ENCODE measurements at regions not wholly inside any gene's neighbourhood (a gene's known extent, or its start where the extent isn't known, plus 50 kb on each side); places are given as distances from the start of the nearest gene placed in this dataset.

DNA sequence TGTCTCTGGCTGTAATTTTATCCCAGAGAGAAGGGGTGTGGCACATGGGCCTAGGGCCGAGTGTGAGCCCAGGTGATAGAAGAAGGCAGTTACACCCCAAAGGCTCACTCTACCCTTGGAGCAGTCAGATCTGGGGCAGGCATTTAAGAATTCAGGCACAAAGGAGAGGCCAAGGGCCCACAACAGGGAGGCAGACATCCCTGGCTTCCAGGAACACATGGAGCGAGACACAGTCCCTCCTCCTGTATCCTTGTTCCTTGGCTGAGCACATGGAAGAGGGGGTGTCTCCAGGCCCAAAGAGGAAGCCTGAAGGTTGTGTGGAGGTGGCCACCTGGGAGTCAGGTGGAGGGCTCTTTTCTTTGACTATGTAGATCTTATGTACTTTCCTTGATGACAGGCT is 286.2 kb downstream of the RPS24 start:
- ATAC-seq (no peak), DNase-seq (no peak)
- intact Hi-C loops (cut with DNase I, micrococcal nuclease): no loop called here

DNA sequence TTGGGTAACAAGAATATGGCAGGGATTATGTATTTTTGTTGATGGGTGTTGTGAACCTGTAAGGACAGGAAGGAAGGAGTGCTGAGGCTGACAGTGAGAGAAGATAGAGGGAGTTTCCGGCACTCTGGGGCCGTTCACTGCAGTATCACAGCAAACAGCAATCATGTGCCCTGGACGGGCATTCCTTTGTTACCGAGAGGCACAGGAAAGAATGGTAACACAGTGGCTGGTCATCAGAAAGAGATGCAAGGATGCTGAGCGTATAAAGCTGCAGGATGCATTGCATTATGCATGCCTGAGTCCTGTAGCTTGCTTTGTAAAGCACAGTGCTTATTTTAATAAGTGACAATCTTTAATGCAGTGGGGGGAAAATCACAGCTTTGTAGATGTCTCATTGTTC is 286.8 kb downstream of the RPS24 start:
- DNase-seq: no peak
- ATAC-seq: no peak
- intact Hi-C loops (cut with DNase I, micrococcal nuclease): no loop called here

DNA sequence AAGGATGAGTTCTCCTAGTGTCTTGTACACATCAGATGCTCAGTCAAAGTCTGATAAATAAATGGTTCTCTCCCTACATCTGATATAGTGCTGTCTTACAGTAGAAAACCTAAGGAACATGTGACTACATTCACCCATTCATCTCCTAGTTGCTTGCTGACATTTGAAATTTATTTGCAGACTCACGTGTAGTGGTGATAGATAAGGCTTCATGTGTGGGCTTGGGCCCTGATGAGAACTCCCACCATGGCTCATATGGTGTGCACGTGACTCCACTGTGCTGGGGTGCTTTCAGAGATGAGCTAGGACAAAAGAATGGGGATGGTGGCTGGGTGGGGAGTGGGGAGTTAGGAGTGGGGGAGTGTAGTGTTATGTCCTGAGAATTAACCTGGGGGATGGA is 287.3 kb downstream of the RPS24 start:
- ATAC-seq (no peak), DNase-seq (no peak)
- intact Hi-C loops (cut with DNase I, micrococcal nuclease): no loop called here

DNA sequence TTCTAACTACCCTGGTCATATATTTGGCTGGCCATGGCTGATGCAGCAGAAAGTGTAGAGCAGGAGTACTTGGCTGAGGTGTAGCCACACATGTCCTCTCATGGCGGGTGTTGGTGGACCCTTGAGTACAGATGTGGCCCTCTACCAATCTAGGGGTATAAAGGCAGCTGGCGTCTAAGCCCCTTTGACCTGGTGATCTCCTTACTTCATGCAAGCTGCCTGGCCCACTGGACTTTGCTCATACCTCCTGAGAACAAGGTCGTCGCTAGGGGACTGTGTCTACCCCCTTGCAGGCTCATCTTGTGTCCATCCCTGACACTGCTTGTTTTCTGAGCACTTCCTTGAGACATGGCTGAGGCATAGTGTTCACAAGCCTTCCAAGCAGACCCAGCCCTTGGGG is 287.8 kb downstream of the RPS24 start:
- DNase-seq (no peak), ATAC-seq (no peak)
- intact Hi-C loops (cut with DNase I, micrococcal nuclease): no loop called here

DNA sequence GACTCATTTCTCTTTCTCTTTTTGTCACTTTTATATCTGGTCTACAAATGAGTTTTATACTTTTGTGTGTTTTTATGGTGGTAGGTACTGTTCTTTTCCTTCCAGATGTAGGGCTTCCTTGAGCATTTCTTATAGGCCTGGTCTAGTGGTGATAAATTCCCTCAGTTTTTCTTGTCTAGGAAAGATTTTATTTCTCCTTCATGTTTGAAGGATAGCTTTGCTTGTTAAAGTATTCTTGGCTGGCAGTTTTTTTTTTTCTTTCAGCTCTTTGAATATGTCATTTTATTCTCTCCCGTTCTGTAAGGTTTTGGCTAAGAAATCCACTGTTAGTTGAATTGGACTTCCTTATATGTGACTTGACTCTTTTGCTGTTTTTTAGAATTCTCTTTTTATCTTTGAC is 292.7 kb downstream of the RPS24 start:
- intact Hi-C loops (cut with DNase I, micrococcal nuclease): no loop called here
- DNase-seq (no peak), ATAC-seq (no peak)

DNA sequence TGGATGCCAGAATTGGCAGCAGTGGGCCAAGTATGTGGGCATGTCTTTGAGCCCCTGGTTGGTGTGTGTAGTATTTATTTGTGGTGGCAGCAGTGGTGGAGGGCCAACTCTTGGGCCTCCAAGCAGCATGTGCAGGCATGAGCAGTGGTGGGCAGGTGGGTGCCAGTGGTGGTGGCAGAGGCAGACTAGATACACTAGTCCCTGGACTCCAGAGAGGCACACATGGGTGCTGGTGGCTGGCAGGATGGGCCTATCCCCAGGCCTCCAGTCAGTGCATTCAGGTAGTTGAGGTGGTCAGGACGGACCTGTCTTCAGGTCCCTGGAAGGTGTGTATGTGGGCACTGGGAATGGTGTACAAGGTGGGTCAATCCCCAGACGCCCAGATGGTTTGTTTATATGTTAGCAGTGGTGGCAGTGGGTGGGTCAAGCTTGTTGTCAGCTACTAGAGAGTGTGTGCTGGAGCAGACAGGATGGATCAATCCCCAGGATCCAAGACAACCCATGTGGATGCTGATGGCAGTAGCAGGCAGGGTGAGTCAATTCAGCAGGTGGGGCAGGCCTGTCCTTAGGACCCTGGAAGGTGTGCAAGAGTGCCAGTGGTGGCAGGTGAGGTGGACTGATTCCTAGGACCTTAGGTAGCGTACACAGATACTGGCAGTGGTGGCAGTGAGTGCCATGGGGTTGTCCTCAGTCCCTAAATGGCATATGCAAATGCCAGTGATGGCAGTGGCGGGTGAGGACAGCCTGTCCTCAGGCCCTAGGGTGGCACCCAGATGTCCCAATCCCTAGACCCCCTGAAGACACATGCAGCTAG is 294.3 kb downstream of the RPS24 start:
- ATAC-seq (no peak), DNase-seq (no peak)
- intact Hi-C loops (cut with DNase I, micrococcal nuclease): no loop called here

DNA sequence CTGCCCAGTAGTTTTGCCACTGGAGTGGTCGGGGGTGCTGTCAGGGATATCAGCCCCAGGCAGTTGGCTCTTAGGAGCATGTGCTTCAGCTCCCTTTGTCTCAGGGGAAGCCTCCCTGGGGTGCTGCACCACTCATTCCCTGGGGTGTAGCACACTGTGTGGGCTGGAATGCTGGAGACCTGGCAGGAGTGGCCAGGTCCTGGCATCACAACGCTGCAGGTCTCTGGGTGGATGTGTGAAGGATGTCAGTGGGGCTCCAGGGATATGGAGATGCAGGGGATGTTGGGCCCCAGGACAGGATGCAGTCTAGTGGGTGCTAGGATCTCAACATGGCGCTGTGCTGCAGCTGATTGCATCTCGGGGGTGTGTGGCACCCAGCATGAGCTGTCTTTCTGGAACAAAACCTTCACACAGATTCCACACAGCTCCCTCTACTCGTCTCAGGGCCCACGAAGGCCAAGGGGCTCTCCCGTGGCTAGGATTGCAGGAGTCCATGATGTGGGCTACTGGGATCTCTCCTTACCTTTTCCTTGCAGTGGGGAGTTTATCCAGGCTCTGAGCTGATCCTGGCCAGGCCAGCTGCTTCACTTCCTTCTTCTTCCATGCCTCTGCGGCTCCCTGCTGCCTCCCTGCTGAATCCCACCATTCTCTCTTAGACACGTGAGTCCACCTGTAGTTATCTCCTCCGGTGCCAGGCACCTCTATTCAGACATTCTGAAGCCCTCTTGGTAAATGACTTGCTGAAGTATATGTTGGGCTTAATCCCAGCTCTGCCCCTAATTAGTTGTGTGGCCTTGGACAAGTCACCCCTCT is 295.1 kb downstream of the RPS24 start:
- DNase-seq (no peak), ATAC-seq (no peak)
- intact Hi-C loops (cut with DNase I, micrococcal nuclease): no loop called here

DNA sequence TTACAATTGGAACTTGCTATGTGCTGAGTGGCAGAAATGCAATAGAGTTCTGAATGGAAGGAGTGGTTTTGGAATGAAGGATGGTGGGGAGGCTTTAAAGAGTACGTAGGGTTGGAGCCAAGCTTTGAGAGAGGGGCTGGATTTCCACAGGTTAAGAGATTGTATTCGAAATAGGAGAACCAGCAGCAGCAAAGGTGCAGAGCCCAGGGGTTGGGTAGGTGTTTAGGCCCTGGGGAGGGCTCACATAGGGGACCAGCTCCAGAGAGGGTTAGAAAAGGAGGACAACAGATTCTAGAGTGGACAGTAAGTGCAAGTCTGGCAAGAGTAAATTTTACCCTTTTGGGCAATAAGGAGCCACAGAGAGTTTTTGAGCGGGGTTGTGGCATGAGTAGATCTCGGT is 297.2 kb downstream of the RPS24 start:
- ATAC-seq (no peak), DNase-seq (no peak)
- intact Hi-C loops (cut with DNase I, micrococcal nuclease): no loop called here

DNA sequence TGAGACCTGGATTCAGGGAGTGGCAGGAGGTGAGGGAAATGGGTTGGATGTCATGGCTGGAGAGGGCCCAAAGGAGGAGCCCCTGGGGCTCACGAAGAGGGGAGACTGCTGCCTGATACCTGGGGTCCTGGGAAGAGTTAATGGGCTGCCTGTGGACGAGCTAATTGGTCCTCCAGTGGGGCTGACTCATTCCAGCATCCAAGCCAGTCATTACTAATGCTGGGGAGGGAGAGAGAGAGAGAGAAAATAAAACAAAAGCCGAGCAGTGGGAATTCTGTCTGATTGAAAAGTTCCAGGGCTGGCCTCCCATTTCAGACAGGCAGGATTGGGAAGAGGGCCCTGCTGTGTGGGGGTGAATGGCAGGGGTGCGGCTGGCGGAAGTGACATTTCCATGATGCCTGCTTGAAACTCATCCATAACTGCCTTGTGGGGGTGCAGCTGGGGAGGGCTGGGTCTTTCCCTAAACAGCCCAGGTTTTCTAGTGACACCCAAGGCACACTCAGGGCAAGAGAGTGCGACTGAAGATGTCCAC is 297.8 kb downstream of the RPS24 start:
- ATAC-seq: no peak
- intact Hi-C loops (cut with DNase I, micrococcal nuclease): no loop called here
- DNase-seq: no peak

DNA sequence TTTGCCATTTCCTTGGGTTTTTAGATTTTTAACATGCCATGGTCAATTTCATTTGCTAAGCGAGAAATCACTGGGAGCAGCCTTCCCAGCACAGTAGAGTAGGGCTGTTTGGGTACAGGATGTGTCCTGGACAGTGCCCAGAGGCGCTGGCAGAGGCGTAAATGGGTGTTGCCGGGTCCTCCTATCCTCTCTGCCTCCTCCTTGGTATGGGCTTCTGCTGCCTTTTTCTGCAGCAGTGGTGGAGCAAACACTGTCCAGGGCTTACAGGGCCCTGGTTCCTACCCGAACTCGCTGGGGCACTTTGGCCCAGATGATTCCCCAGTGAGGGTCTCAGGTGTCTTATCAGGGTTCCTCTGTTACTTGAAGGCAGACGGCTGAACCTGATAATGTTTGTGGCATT is 298.3 kb downstream of the RPS24 start:
- DNase-seq (peak in 1 of 2 donors; percentile 51), ATAC-seq (no peak)
- intact Hi-C loops (cut with DNase I, micrococcal nuclease): no loop called here

DNA sequence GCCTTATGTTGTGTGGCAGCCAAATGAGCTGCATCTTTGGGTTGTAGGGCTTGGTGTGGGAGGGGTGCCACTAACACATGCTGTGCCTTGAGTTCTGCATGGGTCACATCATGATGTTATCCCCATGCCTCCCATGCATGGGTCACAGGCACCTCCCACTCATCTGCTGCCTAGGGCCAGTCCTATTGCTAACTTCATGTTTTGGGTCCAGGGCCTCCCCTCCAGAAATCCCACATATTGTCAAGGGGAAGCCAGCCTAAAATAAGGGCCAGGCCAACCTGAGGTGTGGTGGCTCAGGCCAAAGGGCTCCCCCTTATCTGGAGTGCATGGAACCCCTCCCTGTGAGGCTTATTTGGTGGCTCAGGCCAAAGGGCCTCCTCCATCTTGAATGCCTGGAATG is 299.0 kb downstream of the RPS24 start:
- no peak for DNase-seq
- ATAC-seq: no peak
- intact Hi-C loops (cut with DNase I, micrococcal nuclease): no loop called here

DNA sequence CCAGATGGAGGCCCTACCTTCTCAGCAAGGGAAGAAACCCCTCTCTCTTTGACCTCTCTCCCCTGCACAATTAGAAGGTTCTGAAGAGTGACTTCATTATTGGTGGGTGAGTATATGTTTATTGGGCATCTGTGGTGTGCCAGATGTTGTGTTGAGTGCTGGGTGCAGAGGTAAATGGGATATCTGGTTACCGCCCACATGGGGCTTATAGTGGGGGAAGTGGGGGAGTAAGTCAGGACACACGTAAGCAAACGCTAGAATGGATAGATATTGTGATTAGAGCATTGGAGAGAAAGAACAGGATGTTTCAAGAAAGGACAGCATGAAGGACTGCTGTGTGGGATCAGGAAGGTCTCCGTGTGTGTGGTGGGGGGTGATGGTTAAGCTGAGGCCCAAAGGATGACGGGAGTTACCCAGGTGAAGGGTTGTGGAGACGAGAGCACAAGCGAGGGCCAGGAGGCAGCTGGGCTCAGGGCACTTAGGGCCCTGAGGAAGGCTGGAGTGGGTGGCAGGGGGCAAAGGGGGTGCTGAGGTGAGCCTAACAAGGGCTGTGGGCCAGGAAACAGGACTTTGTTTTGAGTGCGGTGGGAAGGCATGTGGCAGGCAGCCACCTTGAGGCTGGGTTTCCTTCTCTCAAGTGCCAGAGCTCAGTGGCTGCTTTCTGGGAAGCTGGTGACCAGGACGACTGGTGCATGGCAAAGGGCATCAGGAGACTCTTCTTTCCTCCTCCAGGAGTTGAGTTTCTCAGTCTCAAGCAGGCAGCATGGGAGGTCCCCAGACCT is 299.9 kb downstream of the RPS24 start:
- ATAC-seq (no peak), DNase-seq (no peak)
- intact Hi-C loops (cut with DNase I, micrococcal nuclease): no loop called here

DNA sequence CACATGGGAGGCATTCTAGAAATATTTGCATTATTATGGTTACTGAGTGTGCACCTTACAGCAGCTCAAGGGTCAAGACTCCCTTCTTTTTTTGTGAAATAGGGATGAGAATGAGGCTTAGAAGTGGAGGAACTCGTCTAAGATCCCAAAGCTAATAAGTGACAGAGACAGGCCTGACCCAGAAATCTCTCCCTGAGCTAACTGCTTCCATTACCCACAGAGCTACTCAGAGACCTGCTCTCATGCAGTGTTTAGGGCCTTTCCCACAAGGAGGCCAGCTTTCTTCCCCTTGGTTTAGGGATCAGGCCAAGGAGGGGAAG is 301.7 kb downstream of the RPS24 start:
- DNase-seq (no peak), ATAC-seq (no peak)
- intact Hi-C loops (cut with DNase I, micrococcal nuclease): no loop called here

DNA sequence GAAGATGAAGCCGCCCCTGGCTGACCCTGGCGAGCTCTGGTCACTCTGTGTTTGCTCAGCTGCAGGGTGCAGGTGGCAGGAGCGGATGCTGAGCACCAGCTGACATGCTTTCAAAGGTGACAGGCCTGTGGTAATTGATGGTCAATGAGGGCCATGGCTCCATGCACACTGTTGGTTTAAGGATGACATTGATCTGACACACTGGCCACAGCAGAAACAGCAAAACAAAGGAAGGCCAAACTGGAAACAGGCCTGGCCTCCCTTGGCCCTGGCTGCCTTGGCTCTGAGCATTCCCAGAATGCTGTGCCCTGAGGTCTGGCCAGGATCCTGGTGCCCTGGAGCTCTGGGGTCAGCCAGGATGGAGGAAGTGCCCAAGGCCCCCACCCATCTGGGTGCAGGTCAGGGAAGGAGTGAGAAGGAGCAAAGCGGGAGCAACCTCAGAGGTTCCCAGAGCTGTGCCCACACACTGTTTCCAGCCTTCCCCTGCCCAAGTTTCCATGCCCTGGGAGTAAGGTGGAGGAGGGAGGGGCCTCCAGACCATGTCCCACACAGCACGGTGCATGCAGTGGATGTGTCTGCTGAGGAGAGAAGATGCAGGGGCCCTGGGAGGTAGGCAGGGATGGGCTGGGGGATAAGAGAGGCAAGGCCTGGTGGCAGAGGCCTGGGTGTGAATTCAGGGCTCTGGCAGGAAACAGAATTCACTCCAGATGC is 302.2 kb downstream of the RPS24 start:
- intact Hi-C loops (cut with DNase I, micrococcal nuclease): no loop called here
- DNase-seq (no peak), ATAC-seq (no peak)

DNA sequence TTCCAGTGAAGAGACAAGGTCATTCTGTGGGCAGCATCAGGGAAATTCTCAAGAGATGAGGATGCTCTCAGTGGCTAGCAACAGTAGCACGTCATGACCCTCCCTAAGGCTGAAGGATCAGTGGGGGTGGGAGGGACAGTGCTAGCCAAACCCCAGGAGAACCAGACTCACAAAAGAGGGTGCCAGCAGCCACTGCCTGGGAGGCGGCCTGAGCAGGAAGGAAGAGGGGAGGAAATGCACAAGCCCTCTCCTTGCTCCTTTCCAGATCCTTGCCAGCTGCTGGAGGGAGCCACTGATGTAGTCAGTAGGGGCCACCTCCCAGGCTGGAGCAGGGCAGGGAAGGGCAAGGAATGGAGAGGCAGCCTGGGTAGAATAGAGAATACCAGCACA is 302.7 kb downstream of the RPS24 start:
- no peak for ATAC-seq
- no peak for DNase-seq
- intact Hi-C loops (cut with DNase I, micrococcal nuclease): no loop called here

DNA sequence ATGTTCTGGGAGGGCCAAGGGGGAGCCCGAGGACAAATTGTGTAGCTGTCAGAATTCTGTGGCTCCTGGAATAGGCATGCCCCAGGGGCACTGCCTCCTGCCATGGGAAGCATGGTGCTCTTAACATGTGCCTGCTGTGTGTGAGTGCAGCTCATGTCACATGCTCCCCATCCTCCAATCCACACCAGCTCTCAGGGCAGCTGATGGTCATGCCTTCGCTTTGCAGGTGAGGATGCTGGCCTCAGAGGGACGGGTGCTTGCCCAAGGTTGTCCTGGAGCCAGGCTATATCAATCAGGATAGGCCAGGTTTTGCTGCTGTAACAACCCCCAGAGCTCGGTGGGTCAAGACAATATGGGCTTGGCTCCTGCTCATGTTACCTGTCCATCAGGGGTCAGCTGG is 303.4 kb downstream of the RPS24 start:
- intact Hi-C loops (cut with DNase I, micrococcal nuclease): no loop called here
- no peak for ATAC-seq
- DNase-seq: no peak

DNA sequence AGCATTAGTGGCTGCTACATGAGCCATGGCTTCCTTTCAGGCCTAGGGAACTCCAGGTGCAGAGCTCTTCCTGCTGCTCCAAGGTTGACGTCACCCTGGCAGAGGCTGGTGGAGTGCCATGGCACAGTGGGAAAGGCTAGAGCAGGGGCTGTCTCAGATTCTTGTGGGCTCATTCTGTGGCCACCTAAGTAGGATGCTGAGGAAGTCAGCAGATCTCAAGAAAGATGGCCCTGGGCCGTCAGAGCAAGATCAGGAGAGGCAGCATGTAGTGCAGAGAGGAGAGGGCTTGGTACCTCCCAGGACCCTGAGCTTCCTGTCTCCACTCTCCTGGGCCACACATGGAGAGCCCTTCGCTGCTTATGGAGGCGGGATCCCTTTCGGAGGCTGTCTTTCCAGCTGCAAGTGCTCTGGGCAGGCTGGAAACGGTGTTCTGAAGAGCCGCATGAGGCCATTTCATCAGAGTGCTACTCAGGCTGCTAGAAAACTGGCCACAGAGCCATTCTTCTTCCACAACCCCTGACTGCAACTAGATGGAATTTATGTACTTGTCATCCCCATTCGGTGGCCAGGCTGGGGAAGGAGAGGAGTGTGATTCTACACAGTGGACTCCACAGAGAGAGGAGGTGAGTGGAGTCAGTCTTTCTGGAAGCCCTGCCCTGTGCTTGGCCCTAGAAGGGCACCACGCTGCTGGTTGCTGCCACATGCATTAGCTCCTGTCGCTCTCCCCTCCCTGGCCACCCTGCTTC is 304.2 kb downstream of the RPS24 start:
- intact Hi-C loops (cut with DNase I, micrococcal nuclease): no loop called here
- DNase-seq (no peak), ATAC-seq (no peak)

DNA sequence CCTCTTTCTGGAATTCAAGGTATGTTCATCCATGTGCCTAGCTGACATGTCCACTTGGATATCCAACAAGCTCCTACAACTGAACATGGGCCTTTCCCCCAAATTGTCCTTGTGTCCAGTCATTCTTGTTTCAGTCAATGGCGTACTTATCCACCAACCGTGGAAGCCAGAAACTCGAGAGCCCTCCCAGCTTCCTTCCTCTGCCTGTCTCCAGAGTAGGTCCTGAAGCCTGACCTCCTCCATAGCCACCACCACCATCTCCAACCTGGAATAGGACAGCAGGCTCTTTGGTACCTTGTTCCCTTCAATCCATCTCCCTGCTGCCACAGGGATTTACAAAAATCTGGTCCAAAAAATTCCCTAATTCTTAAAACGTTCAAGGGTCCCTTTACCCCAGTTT is 305.1 kb downstream of the RPS24 start:
- DNase-seq (no peak), ATAC-seq (no peak)
- intact Hi-C loops (cut with DNase I, micrococcal nuclease): no loop called here

DNA sequence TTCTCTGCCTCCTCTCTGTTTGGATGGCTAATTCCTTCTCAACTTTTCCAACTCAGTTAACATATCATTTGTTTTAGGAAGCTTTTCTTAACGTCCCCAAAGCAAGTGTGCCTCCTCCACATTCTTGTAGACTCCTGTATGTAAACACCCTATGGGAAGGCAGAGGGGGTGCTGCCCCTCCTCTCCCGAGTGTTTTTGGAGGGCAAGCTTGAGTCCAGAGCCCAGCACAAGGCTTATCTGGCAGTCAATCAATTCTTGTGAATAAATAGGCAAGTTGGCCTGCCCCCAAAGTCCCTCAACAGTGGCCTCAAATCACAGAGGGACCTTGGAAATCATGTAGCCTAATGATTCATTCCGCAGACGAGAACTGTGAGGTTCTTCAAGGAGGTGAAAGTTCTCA is 305.6 kb downstream of the RPS24 start:
- intact Hi-C loops (cut with DNase I, micrococcal nuclease): no loop called here
- DNase-seq (no peak), ATAC-seq (no peak)
